ENCODE measurements at regions not wholly inside any gene's neighbourhood (a gene's known extent, or its start where the extent isn't known, plus 50 kb on each side); places are given as distances from the start of the nearest gene placed in this dataset.

GRCh38 chr20:40925829-40926510 is 102.7 kb upstream of the TOP1 start:
- DNase-seq (ENCODE audit: low read depth in 3 of 3, low spot score in 2 of 3): no peak

GRCh38 chr20:40926928-40927327 is 101.7 kb upstream of the TOP1 start:
- no peak for DNase-seq (ENCODE audit: low read depth in 3 of 3, low spot score in 2 of 3)

- DNase-seq (ENCODE audit: low read depth in 3 of 3, low spot score in 2 of 3): no peak
Measured at GRCh38 chr20:40930561-40930960, 98.1 kb upstream of the TOP1 start.

GRCh38 chr20:40931410-40932044 is 97.1 kb upstream of the TOP1 start:
- no peak for DNase-seq (ENCODE audit: low read depth in 3 of 3, low spot score in 2 of 3)

GRCh38 chr20:40932436-40932835 is 96.2 kb upstream of the TOP1 start:
- DNase-seq (ENCODE audit: low read depth in 3 of 3, low spot score in 2 of 3): no peak

- DNase-seq (ENCODE audit: low read depth in 3 of 3, low spot score in 2 of 3): no peak
Measured at GRCh38 chr20:40933758-40934157, 94.9 kb upstream of the TOP1 start.

- no peak for DNase-seq (ENCODE audit: low read depth in 3 of 3, low spot score in 2 of 3)
Measured at GRCh38 chr20:40938020-40938419, 90.6 kb upstream of the TOP1 start.

GRCh38 chr20:40939667-40940066 is 89.0 kb upstream of the TOP1 start:
- DNase-seq (ENCODE audit: low read depth in 3 of 3, low spot score in 2 of 3): no peak

- DNase-seq (ENCODE audit: low read depth in 3 of 3, low spot score in 2 of 3): no peak
Measured at GRCh38 chr20:40941133-40941610, 87.5 kb upstream of the TOP1 start.

GRCh38 chr20:40942006-40942405 is 86.6 kb upstream of the TOP1 start:
- DNase-seq (ENCODE audit: low read depth in 3 of 3, low spot score in 2 of 3): no peak

- DNase-seq (ENCODE audit: low read depth in 3 of 3, low spot score in 2 of 3): no peak
Measured at GRCh38 chr20:40942775-40943174, 85.8 kb upstream of the TOP1 start.

- DNase-seq (ENCODE audit: low read depth in 3 of 3, low spot score in 2 of 3): no peak
Measured at GRCh38 chr20:40943591-40943990, 85.0 kb upstream of the TOP1 start.

- DNase-seq (ENCODE audit: low read depth in 3 of 3, low spot score in 2 of 3): no peak
Measured at GRCh38 chr20:40945189-40945588, 83.4 kb upstream of the TOP1 start.

GRCh38 chr20:40945754-40946450 is 82.7 kb upstream of the TOP1 start:
- DNase-seq (ENCODE audit: low read depth in 3 of 3, low spot score in 2 of 3): peak; percentile 51 to 74 (median 64)

GRCh38 chr20:40946451-40946850 is 82.2 kb upstream of the TOP1 start:
- DNase-seq (ENCODE audit: low read depth in 3 of 3, low spot score in 2 of 3): no peak

GRCh38 chr20:40948465-40949267 is 80.0 kb upstream of the TOP1 start:
- no peak for DNase-seq (ENCODE audit: low read depth in 3 of 3, low spot score in 2 of 3)

- no peak for DNase-seq (ENCODE audit: low read depth in 3 of 3, low spot score in 2 of 3)
Measured at GRCh38 chr20:40949346-40949745, 79.3 kb upstream of the TOP1 start.

GRCh38 chr20:40952136-40952535 is 76.5 kb upstream of the TOP1 start:
- no peak for DNase-seq (ENCODE audit: low read depth in 3 of 3, low spot score in 2 of 3)

- no peak for DNase-seq (ENCODE audit: low read depth in 3 of 3, low spot score in 2 of 3)
Measured at GRCh38 chr20:40953416-40953815, 75.2 kb upstream of the TOP1 start.

- no peak for DNase-seq (ENCODE audit: low read depth in 3 of 3, low spot score in 2 of 3)
Measured at GRCh38 chr20:40953856-40954255, 74.8 kb upstream of the TOP1 start.

- DNase-seq (ENCODE audit: low read depth in 3 of 3, low spot score in 2 of 3): no peak
Measured at GRCh38 chr20:40954521-40955165, 74.0 kb upstream of the TOP1 start.
